ENCODE measurements at regions not wholly inside any gene's neighbourhood (a gene's known extent, or its start where the extent isn't known, plus 50 kb on each side); places are given as distances from the start of the nearest gene placed in this dataset.

DNA sequence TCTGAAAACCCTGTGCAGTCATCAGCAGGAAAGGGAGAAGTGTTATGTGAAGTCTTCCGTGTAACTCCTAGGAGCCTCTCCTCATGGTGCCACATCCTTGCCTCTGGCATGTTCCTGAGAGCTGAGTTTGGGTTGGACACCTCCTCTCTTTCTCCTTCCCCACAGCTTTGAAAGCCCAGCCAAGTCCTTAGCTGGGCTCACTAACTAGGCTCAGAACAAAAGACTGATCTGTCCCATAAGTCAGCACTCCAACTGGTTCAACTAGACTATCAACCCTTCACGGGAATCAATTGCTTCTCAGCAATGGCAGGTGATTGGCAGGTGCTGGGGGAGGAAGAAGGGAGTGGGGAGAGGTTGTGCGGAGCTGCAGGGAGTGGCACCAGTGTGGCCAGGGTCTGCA is 509.9 kb upstream of the B3GAT1 start (continued):
- TF ChIP-seq MAZ (IDR thresholded peaks at IDR 0.05; ENCODE audit: borderline replicate concordance, low read depth, low read length) (no peak), MAZ (CRISPR knock-in tag; IDR thresholded peaks at IDR 0.05; ENCODE audit: low read depth) (no peak), MLX (CRISPR knock-in tag; IDR thresholded peaks at IDR 0.05) (no peak), CAMTA2 (CRISPR knock-in tag; IDR thresholded peaks at IDR 0.05; ENCODE audit: borderline replicate concordance) (no peak), SATB2 (CRISPR knock-in tag; IDR thresholded peaks at IDR 0.05) (no peak), ZNF460 (CRISPR knock-in tag; IDR thresholded peaks at IDR 0.05; ENCODE audit: borderline replicate concordance) (no peak), NKX3-1 (CRISPR knock-in tag; IDR thresholded peaks at IDR 0.05) (no peak), PAF1 (CRISPR knock-in tag; IDR thresholded peaks at IDR 0.05) (no peak), FOXA3 (CRISPR knock-in tag; IDR thresholded peaks at IDR 0.05) (no peak)

DNA sequence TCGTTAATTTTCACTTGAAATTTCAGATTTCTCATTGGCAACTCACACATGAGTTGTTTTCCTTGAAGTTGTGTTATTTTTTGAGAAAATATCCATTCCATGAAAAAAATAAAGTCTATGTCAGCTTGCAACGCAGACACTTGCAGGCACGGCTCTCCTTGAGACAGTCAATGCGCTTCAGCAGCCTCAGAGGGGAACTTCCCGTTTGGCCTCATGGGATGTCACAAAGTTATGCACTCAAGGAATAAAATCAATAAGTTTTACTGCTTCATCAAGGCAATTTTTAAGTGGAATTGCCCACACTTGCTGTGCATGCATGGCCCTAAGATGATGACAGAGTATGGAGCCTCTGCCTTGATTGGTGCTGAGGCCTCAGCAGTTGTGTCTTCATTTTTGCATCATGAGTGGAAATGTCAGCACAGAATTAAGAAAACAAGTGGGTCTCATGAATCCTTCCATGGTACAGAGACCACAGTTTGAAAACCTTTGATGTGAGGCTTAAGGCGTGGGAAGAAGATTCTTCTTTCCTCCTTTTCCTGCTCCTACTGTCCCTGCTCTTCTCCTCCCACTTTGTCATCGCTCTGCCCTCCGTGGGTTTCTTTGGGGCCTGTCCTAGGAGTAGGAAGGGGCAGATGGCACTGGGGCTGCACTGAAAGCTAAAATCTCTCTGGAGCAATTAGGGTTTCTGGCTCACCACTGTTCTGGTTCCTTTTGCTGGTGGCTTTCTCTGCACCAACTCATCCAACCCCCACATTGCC is 509.0 kb upstream of the B3GAT1 start:
- ChIA-PET POLR2A (no interaction called here), CTCF (ENCODE audit: low intra/inter-chr PET ratio, low total read pairs) (no interaction called here)
- Histone ChIP-seq H2AFZ (ENCODE audit: low read length) (no peak overlapping the region), H3K36me3 (replicated peaks in 1 of 2; ENCODE audit: control insufficient read depth in 1 of 2, insufficient read depth in 2 of 2, low read length in 2 of 2) (no peaks in the 10 kb centered on the region), H3K9ac (ENCODE audit: insufficient read depth, low read depth, low read length) (no peak overlapping the region), H4K20me1 (ENCODE audit: insufficient read depth, low read length) (no peaks in the 10 kb centered on the region), H3K9me3 (ENCODE audit: low read length) (no peaks in the 10 kb centered on the region), H3K4me2 (ENCODE audit: low read depth, low read length) (no peak overlapping the region), H3K79me2 (ENCODE audit: insufficient read depth, low read length) (no peaks in the 10 kb centered on the region), H3K27me3 (ENCODE audit: control insufficient read depth in 1 of 2, insufficient read depth in 2 of 2, low read length in 2 of 2) (peaks cover 4 to 9% of the 10 kb centered on the region in 2 experiments; a peak in 2 of 5 replicates), H3K27ac (ENCODE audit: extremely low read length, insufficient read depth, low read length) (no peak overlapping the region), H3K4me1 (ENCODE audit: insufficient read depth, low read length) (no peaks in the 10 kb centered on the region), H3K4me3 (replicated peaks in 1 of 3; ENCODE audit: insufficient read depth in 1 of 3, low read depth in 2 of 3, low read length in 3 of 3) (no peak overlapping the region)
- no peak for DNase-seq (ENCODE audit: low spot score)
- no TSS peak for BruUV-seq (replicated peaks)
- ATAC-seq = no peak
- WGBS (ENCODE audit: low lambda C conversion rate) = 11% methylated on average over 8 of the region's 8 CpGs
- no peak for FAIRE-seq
- in situ Hi-C loops (cut with HindIII; ENCODE audit: extremely low pct_ligation_motif_present, low pct_unique_long_range_greater_than_20kb) (no loop called here), intact Hi-C loops (cut with micrococcal nuclease; ENCODE audit: unreplicated experiment) (no loop called here)
- no peak for TF ChIP-seq GLI4 (CRISPR knock-in tag; IDR thresholded peaks at IDR 0.05; ENCODE audit: borderline replicate concordance)
- TF ChIP-seq, protein P1, sequence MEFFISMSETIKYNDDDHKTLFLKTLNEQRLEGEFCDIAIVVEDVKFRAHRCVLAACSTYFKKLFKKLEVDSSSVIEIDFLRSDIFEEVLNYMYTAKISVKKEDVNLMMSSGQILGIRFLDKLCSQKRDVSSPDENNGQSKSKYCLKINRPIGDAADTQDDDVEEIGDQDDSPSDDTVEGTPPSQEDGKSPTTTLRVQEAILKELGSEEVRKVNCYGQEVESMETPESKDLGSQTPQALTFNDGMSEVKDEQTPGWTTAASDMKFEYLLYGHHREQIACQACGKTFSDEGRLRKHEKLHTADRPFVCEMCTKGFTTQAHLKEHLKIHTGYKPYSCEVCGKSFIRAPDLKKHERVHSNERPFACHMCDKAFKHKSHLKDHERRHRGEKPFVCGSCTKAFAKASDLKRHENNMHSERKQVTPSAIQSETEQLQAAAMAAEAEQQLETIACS (CRISPR knock-in tag; IDR thresholded peaks at IDR 0.05) = no peak
- no peak for TF ChIP-seq ZNF10 (CRISPR knock-in tag; IDR thresholded peaks at IDR 0.05; ENCODE audit: borderline replicate concordance, low read depth)
- no peak for TF ChIP-seq ZNF687 (CRISPR knock-in tag; IDR thresholded peaks at IDR 0.05)
- no peak for TF ChIP-seq SALL1 (CRISPR knock-in tag; IDR thresholded peaks at IDR 0.05)
- TF ChIP-seq SRF (IDR thresholded peaks at IDR 0.05; ENCODE audit: low read depth, low read length) = no peak
- no peak for TF ChIP-seq MAFF (IDR thresholded peaks at IDR 0.05; ENCODE audit: low read depth, low read length)
